HG03432 (cell line): ENCODE measurements at regions not wholly inside any gene's neighbourhood (a gene's known extent, or its start where the extent isn't known, plus 50 kb on each side); places are given as distances from the start of the nearest gene placed in this dataset.

ENCODE experiments used
- ATAC-seq: cut with Tn5 transposase; IDR thresholded peaks from one replicate; pipeline ENCODE4 v1.9.1; 2021; ENCODE audit warnings: mild to moderate bottlenecking, moderate library complexity; ENCODE audit not compliant: unreplicated experiment

- no peak for ATAC-seq
Observed at GRCh38 chr17:77817953-77818352, 140.6 kb upstream of the TNRC6C start.

- ATAC-seq = no peak
Observed at GRCh38 chr17:77819497-77819896, 139.0 kb upstream of the TNRC6C start.

- ATAC-seq = no peak
Observed at GRCh38 chr17:77821114-77821513, 137.4 kb upstream of the TNRC6C start.

- ATAC-seq = no peak
Observed at GRCh38 chr17:77822302-77823030, 136.0 kb upstream of the TNRC6C start.

GRCh38 chr17:77824102-77824779, 134.3 kb upstream of the TNRC6C start:
- ATAC-seq = no peak

GRCh38 chr17:77824780-77825280, 133.7 kb upstream of the TNRC6C start:
- ATAC-seq = no peak

- no peak for ATAC-seq
Observed at GRCh38 chr17:77825621-77826020, 132.9 kb upstream of the TNRC6C start.

GRCh38 chr17:77826132-77826873, 132.2 kb upstream of the TNRC6C start:
- no peak for ATAC-seq

GRCh38 chr17:77827039-77827438, 131.5 kb upstream of the TNRC6C start:
- no peak for ATAC-seq

- no peak for ATAC-seq
Observed at GRCh38 chr17:77827511-77827910, 131.0 kb upstream of the TNRC6C start.

- no peak for ATAC-seq
Observed at GRCh38 chr17:77828749-77829539, 129.6 kb upstream of the TNRC6C start.

- ATAC-seq = no peak
Observed at GRCh38 chr17:77829843-77830799, 128.4 kb upstream of the TNRC6C start.

GRCh38 chr17:77830816-77831473, 127.6 kb upstream of the TNRC6C start:
- ATAC-seq = no peak

GRCh38 chr17:77831474-77832179, 126.9 kb upstream of the TNRC6C start:
- no peak for ATAC-seq

- no peak for ATAC-seq
Observed at GRCh38 chr17:77832180-77832560, 126.3 kb upstream of the TNRC6C start.

GRCh38 chr17:77833769-77834168, 124.7 kb upstream of the TNRC6C start:
- no peak for ATAC-seq

- no peak for ATAC-seq
Observed at GRCh38 chr17:77834170-77835115, 124.1 kb upstream of the TNRC6C start.
